NCI-H2171 treated with DMSO at 0.1 percent for 48 hours (cell line): ENCODE measurements at regions not wholly inside any gene's neighbourhood (a gene's known extent, or its start where the extent isn't known, plus 50 kb on each side); places are given as distances from the start of the nearest gene placed in this dataset.
"Not testable (repeated sequence)": the region's sequence is repeated elsewhere in the genome, so short reads cannot be mapped to it uniquely, and the experiment has no call there.

ENCODE experiments used
- DNase-seq: peaks from one replicate; lab custom pipeline; 2025; lab: John Stamatoyannopoulos, UW

- no peak for DNase-seq
Observed at GRCh38 chr7:156547884-156548561, 92.6 kb upstream of the RNF32 start.

GRCh38 chr7:156545979-156546378 lies 94.6 kb upstream of the RNF32 start:
- peak; percentile 67 for DNase-seq

- peak; percentile 8 for DNase-seq
Observed at GRCh38 chr7:156544919-156545715, 95.5 kb upstream of the RNF32 start.

GRCh38 chr7:156543699-156544598 lies 96.6 kb upstream of the RNF32 start:
- DNase-seq: no peak

GRCh38 chr7:156540619-156541165 lies 99.9 kb upstream of the RNF32 start:
- no peak for DNase-seq

- DNase-seq: no peak
Observed at GRCh38 chr7:156539999-156540398, 100.6 kb upstream of the RNF32 start.

GRCh38 chr7:156537006-156537405 lies 103.6 kb upstream of the RNF32 start:
- no peak for DNase-seq

GRCh38 chr7:156534925-156535324 lies 105.6 kb upstream of the RNF32 start:
- no peak for DNase-seq

GRCh38 chr7:156533964-156534363 lies 106.6 kb upstream of the RNF32 start:
- DNase-seq: no peak

GRCh38 chr7:156533420-156533819 lies 107.2 kb upstream of the RNF32 start:
- DNase-seq: no peak

GRCh38 chr7:156532016-156532602 lies 108.5 kb upstream of the RNF32 start:
- no peak for DNase-seq

GRCh38 chr7:156529956-156530355 lies 110.6 kb upstream of the RNF32 start:
- no peak for DNase-seq

- DNase-seq: peak; percentile 45
Observed at GRCh38 chr7:156527458-156527890, 113.1 kb upstream of the RNF32 start.

GRCh38 chr7:156524818-156525597 lies 115.6 kb upstream of the RNF32 start:
- DNase-seq: no peak

GRCh38 chr7:156523447-156524048 lies 117.0 kb upstream of the RNF32 start:
- no peak for DNase-seq

GRCh38 chr7:156522801-156523200 lies 117.8 kb upstream of the RNF32 start:
- no peak for DNase-seq

- no peak for DNase-seq
Observed at GRCh38 chr7:156519070-156519469, 121.5 kb upstream of the RNF32 start.

GRCh38 chr7:156518466-156518865 lies 122.1 kb upstream of the RNF32 start:
- no peak for DNase-seq

- DNase-seq: not testable (repeated sequence)
Observed at GRCh38 chr7:156517858-156518257, 122.7 kb upstream of the RNF32 start.

GRCh38 chr7:156516791-156517378 lies 123.7 kb upstream of the RNF32 start:
- no peak for DNase-seq
